Heart right ventricle (tissue), 16 donors: ENCODE measurements at regions not wholly inside any gene's neighbourhood (a gene's known extent, or its start where the extent isn't known, plus 50 kb on each side); places are given as distances from the start of the nearest gene placed in this dataset.

Source experiments
- ATAC-seq, 8 donors: fragments of 200-7000 bp; cut with Tn5 transposase; one replicate each; pipeline ENCODE4 v1.9.1; 2020; ENCODE audit warnings: mild to moderate bottlenecking in 8 of 8, moderate library complexity in 8 of 8, moderate number of reproducible peaks in 1 of 8
- DNase-seq, 2 donors: peaks; one replicate each; pipeline ENCODE4 v3.0.0-alpha.2; 2020
- H3K27ac ChIP-seq, 10 donors: fragments of 200-600 bp; sonication (generic) in 2 of 10; one replicate each; pipeline versions ENCODE4 v1.5.0 to v1.8.0; 2020 to 2022; ENCODE audit warnings: mild to moderate bottlenecking in 3 of 10
- H3K27me3 ChIP-seq, 7 donors: fragments of 200-600 bp; one replicate each; pipeline ENCODE4 v1.8.0; 2021 to 2022; ENCODE audit warnings: mild to moderate bottlenecking in 2 of 7
- H3K36me3 ChIP-seq, 9 donors: fragments of 200-600 bp; sonication (generic) in 1 of 9; one replicate each; pipeline versions ENCODE4 v1.5.0 to v1.8.0; 2020 to 2022; ENCODE audit warnings: mild to moderate bottlenecking in 2 of 9
- H3K4me1 ChIP-seq, 9 donors: fragments of 200-600 bp; sonication (generic) in 1 of 9; one replicate each; pipeline versions ENCODE4 v1.5.0 to v1.8.0; 2020 to 2022; ENCODE audit warnings: mild to moderate bottlenecking in 4 of 9
- H3K4me3 ChIP-seq, 10 donors: fragments of 200-600 bp; sonication (generic) in 2 of 10; one replicate each; pipeline versions ENCODE4 v1.5.0 to v1.8.0; 2020 to 2022; ENCODE audit warnings: mild to moderate bottlenecking in 7 of 10, moderate library complexity in 2 of 10
- H3K9me3 ChIP-seq, 11 donors: fragments of 200-600 bp in 10 of 11; sonication (generic) in 2 of 11; one replicate each; pipeline versions ENCODE4 v1.5.0 to v1.8.0; 2013 to 2022; ENCODE audit warnings: mild to moderate bottlenecking in 2 of 11, control low read depth in 1 of 11, moderate library complexity in 1 of 11
- WGBS, 2 donors: extraction: QIAGEN DNeasy Blood & Tissue Kit; methylation state at CpG; one replicate each; pipeline ENCODE4 v1.1.7; 2013; ENCODE audit warnings: inconsistent platforms in 1 of 2; 5-methylcytosine and 5-hydroxymethylcytosine counted together
- intact Hi-C, 10 donors: fragments of 100-400 bp; cut with DNase I; formaldehyde crosslinking; loops; one replicate each; pipeline versions ENCODE4 v1.11.1 to v1.14.2; 2022
- TF ChIP-seq, protein P1 (sequence below), 9 donors: fragments of 200-600 bp; sonication (generic) in 2 of 9; IDR thresholded peaks; one replicate each; pipeline versions ENCODE4 v1.5.0 to v1.8.0; 2021 to 2022; ENCODE audit warnings: antibody characterized with exemption in 9 of 9, mild to moderate bottlenecking in 5 of 9, moderate library complexity in 1 of 9
- donor health status: Arrhythmogenic right ventricular cardiomyopathy.
- donor health status: ischemic (EF 13 %, LVEDD 7.1; RV severe dilation, severe dysfunction).
- donor health status: healthy with polysubstance abuse.
- donor health status: DM: no; HTN: yes; CAD: no.
- donor health status: DM: no; HTN: no; CAD: no.
- donor health status: ischemic (EF 25% LVEDD 6.9; RV normal size, moderate dysfunction).
- donor health status: ischemic (EF 25% LVEDD 5.7; RV mildly dilated, moderate dysfunction).
- donor health status: healthy.
- donor health status: DM: yes; HTN: yes; CAD: no.
- donor health status: Ischemic cardiomyopathy.
- donor health status: ischemic (EF 35%, LVEDD 5.7; RV mildly dilated, moderate dysfunction).
- donor health status: nonischemic (EF 11% LVEDD 7.7; RV severe dilation, severe dysfunction).
- donor health status: DM: yes; HTN: yes; CAD: no.
- donor health status: PGD.
- donor health status: ischemic (EF 29% LVEDD 5.4; RV normal size, mild dysfunction).
- donor health status: nonischemic (EF 23%, LVEDD 6.1; RV moderate dilation, normal function).

DNA sequence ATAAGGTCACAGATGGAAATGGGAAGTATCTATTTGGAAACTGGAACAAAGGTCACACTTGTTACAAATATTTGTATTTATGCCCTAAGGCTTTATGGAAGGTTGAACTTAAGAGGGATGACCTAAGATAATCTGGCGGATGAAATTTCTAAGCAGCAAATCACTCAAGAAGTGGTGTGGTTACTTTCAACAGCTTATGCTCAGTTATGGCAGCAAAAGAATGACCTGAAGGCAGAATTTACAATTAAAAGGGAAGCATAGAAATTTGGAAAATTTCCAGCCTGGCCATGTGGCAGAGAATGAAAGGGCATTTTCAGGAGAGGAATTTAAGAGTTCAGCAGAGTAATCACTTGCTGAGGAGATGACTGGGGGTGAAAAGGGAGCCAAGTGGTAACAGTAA is 95.8 kb upstream of the TNS3 start:
- peaks cover 0 to 12% (median 0%) of the 10 kb centered on the region in 9 donors for H3K4me1 ChIP-seq
- no peaks in the 10 kb centered on the region for H3K36me3 ChIP-seq
- WGBS, 2 donors = 86 to 95% methylated on average over 1 of the region's 1 CpG
- peak in 1 of 8 donors; percentile 25 for ATAC-seq
- intact Hi-C loops = no loop called here
- no peak overlapping the region for H3K4me3 ChIP-seq
- H3K27me3 ChIP-seq = no peaks in the 10 kb centered on the region
- no peak for DNase-seq
- TF ChIP-seq, protein P1, sequence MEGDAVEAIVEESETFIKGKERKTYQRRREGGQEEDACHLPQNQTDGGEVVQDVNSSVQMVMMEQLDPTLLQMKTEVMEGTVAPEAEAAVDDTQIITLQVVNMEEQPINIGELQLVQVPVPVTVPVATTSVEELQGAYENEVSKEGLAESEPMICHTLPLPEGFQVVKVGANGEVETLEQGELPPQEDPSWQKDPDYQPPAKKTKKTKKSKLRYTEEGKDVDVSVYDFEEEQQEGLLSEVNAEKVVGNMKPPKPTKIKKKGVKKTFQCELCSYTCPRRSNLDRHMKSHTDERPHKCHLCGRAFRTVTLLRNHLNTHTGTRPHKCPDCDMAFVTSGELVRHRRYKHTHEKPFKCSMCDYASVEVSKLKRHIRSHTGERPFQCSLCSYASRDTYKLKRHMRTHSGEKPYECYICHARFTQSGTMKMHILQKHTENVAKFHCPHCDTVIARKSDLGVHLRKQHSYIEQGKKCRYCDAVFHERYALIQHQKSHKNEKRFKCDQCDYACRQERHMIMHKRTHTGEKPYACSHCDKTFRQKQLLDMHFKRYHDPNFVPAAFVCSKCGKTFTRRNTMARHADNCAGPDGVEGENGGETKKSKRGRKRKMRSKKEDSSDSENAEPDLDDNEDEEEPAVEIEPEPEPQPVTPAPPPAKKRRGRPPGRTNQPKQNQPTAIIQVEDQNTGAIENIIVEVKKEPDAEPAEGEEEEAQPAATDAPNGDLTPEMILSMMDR (IDR thresholded peaks at IDR 0.05) = no peak
- peaks cover 0 to 9% (median 0%) of the 10 kb centered on the region in 11 donors for H3K9me3 ChIP-seq
- H3K27ac ChIP-seq = peak overlapping the region in 1 of 10 donors; percentile 29

DNA sequence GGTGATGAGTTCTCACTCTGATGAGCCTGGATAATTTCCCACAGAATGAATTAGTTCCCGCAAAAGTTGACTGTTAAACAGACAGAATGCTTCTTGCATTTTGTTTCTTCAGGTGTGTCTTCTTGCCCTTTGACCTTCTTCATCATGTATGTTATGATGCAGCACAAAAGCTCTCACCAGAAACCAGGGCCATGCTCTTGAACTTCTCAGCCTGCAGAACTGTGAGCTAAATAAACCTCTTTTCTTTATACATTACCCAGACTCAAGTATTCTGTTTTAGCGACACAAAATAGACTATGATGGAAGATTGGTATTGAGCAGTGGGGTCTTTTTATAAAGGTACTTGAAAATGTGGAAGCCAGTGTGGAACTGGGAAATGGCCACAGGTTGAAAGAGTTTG is 95.2 kb upstream of the TNS3 start:
- peaks cover 0 to 12% (median 0%) of the 10 kb centered on the region in 9 donors for H3K4me1 ChIP-seq
- peaks cover 0 to 9% (median 0%) of the 10 kb centered on the region in 11 donors for H3K9me3 ChIP-seq
- H3K36me3 ChIP-seq = no peaks in the 10 kb centered on the region
- TF ChIP-seq, protein P1 (IDR thresholded peaks at IDR 0.05) = no peak
- no peak for ATAC-seq
- DNase-seq = no peak
- peak overlapping the region in 1 of 10 donors; percentile 29 for H3K27ac ChIP-seq
- 93 to 98% methylated on average over 2 of the region's 2 CpGs for WGBS, 2 donors
- no peaks in the 10 kb centered on the region for H3K27me3 ChIP-seq
- intact Hi-C loops = no loop called here
- H3K4me3 ChIP-seq = no peak overlapping the region

DNA sequence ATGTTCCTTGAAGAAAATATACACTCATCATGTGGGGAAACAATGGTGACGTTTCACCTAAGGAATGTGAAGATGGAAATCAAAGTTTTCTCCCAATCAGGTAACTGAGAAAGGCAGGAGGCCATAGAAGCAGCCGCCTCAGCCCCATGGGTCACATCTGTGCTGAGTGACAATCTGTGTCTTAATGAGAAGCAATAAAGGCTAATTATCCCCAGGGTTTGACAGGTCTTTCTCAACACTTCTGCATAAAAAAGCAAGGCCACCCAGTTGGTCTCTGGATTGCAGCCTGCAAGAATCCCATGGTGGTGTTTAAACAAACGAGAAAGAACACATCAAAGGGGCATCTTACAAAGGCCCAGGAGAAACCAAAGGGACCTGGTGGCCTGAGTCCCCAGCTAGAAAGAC is 91.1 kb upstream of the TNS3 start:
- H3K9me3 ChIP-seq = peaks cover 0 to 9% (median 0%) of the 10 kb centered on the region in 11 donors
- DNase-seq (no peak), ATAC-seq (no peak)
- TF ChIP-seq, protein P1 (IDR thresholded peaks at IDR 0.05) = no peak
- intact Hi-C loops = no loop called here
- no peaks in the 10 kb centered on the region for H3K27me3 ChIP-seq
- H3K36me3 ChIP-seq = no peaks in the 10 kb centered on the region
- H3K4me1 ChIP-seq = peaks cover 0 to 32% (median 0%) of the 10 kb centered on the region in 9 donors
- 88 to 91% methylated on average over 3 of the region's 3 CpGs for WGBS, 2 donors
- no peak overlapping the region for H3K4me3 ChIP-seq
- H3K27ac ChIP-seq = no peak overlapping the region

DNA sequence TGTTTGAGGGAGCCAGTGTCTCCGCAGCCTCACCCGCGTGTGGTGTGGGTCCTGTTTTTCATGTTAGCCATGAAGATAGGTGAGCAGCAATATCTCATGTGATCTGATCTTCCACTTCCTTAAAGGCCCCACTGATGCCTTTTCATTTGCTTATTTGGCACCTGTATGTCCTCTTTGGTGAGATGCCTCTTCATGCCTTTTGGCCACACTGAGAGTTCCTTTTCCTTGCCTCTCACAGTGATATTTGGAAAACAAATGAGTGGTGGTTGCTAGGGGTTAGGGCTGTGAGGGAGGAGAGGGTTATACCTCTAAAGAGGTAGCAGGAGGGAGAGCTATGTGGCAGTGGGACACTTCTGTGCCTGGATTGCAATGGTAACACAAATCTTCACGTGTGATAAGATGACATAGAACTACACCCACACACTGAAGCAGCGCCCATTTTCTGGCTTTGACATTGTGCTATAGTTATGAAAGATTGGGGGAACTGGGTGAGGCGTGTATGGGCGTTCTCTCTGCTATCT is 90.4 kb upstream of the TNS3 start:
- Histone ChIP-seq H3K27me3 (no peaks in the 10 kb centered on the region), H3K4me3 (no peak overlapping the region), H3K36me3 (no peaks in the 10 kb centered on the region), H3K9me3 (peaks cover 0 to 7% (median 0%) of the 10 kb centered on the region in 11 donors), H3K27ac (no peak overlapping the region), H3K4me1 (peaks cover 0 to 26% (median 0%) of the 10 kb centered on the region in 9 donors)
- TF ChIP-seq, protein P1 (IDR thresholded peaks at IDR 0.05) = no peak
- 63 to 77% methylated on average over 7 of the region's 7 CpGs for WGBS, 2 donors
- ATAC-seq (no peak), DNase-seq (no peak)
- intact Hi-C loops = no loop called here
